Tibial artery (tissue), 4 donors: ENCODE measurements at regions not wholly inside any gene's neighbourhood (a gene's known extent, or its start where the extent isn't known, plus 50 kb on each side); places are given as distances from the start of the nearest gene placed in this dataset.

Experiments
- DNase-seq, 2 donors: peaks; one replicate each; pipeline ENCODE4 v3.0.0-alpha.2; 2019
- H3K27ac ChIP-seq, 2 donors: fragments of 200-600 bp; sonication (generic) in 1 of 2; 1 replicate in 1 of 2; 2 replicates in 1 of 2; pipeline ENCODE4 v1.5.1; 2018 to 2019; ENCODE audit warnings: mild to moderate bottlenecking in 1 of 2
- H3K27me3 ChIP-seq, 2 donors: fragments of 200-600 bp; sonication (generic) in 1 of 2; one replicate each; pipeline versions ENCODE4 v1.5.1 to v1.6.0; 2016 to 2019
- H3K36me3 ChIP-seq, 3 donors: fragments of 200-600 bp; sonication (generic) in 2 of 3; one replicate each; pipeline ENCODE4 v1.5.1; 2016 to 2019; ENCODE audit warnings: mild to moderate bottlenecking in 2 of 3
- H3K4me1 ChIP-seq, 4 donors: fragments of 200-600 bp; sonication (generic) in 2 of 4; 1 replicate in 3 of 4; 2 replicates in 1 of 4; pipeline ENCODE4 v1.5.1; 2016 to 2019
- H3K4me3 ChIP-seq, 2 donors: fragments of 200-600 bp; sonication (generic) in 1 of 2; 1 replicate in 1 of 2; 2 replicates in 1 of 2; pipeline ENCODE4 v1.5.1; 2018 to 2019; ENCODE audit warnings: mild to moderate bottlenecking in 2 of 2
- H3K9me3 ChIP-seq, 3 donors: fragments of 200-600 bp; sonication (generic) in 1 of 3; one replicate each; pipeline ENCODE4 v1.5.1; 2016 to 2019
- CTCF ChIP-seq, 2 experiments: fragments of 200-600 bp in 1 of 2; fragments of 450-650 bp in 1 of 2; IDR thresholded peaks; one replicate each; pipeline ENCODE4 v1.5.1; 2017 to 2019; ENCODE audit warnings: antibody characterized with exemption in 2 of 2, mild to moderate bottlenecking in 1 of 2, moderate library complexity in 1 of 2
- intact Hi-C: fragments of 100-400 bp; cut with DNase I; formaldehyde crosslinking; loops from one replicate; pipeline ENCODE4 v1.15.0; 2023; ENCODE audit warnings: low total_unique reads

- Histone ChIP-seq H3K4me1 (no peaks in the 10 kb centered on the region), H3K9me3 (no peaks in the 10 kb centered on the region), H3K36me3 (no peaks in the 10 kb centered on the region), H3K27me3 (no peaks in the 10 kb centered on the region), H3K27ac (no peak overlapping the region), H3K4me3 (no peak overlapping the region)
- intact Hi-C loops = no loop called here
- no peak for DNase-seq
- TF ChIP-seq CTCF (IDR thresholded peaks at IDR 0.05) = no peak
These were observed 127.0 kb upstream of the CNTN6 start for GRCh38 chr3:965826-966225.

GRCh38 chr3:966341-966740, 126.5 kb upstream of the CNTN6 start:
- intact Hi-C loops = no loop called here
- H3K27ac ChIP-seq = no peak overlapping the region
- DNase-seq = no peak
- no peaks in the 10 kb centered on the region for H3K4me1 ChIP-seq
- no peaks in the 10 kb centered on the region for H3K36me3 ChIP-seq
- TF ChIP-seq CTCF (IDR thresholded peaks at IDR 0.05) = no peak
- H3K9me3 ChIP-seq = no peaks in the 10 kb centered on the region
- H3K4me3 ChIP-seq = no peak overlapping the region
- H3K27me3 ChIP-seq = no peaks in the 10 kb centered on the region

GRCh38 chr3:973340-973739, 119.5 kb upstream of the CNTN6 start:
- Histone ChIP-seq H3K27ac (no peak overlapping the region), H3K27me3 (no peaks in the 10 kb centered on the region), H3K4me3 (no peak overlapping the region), H3K4me1 (no peaks in the 10 kb centered on the region), H3K9me3 (peaks cover 0 to 5% (median 0%) of the 10 kb centered on the region in 3 donors), H3K36me3 (no peaks in the 10 kb centered on the region)
- intact Hi-C loops = no loop called here
- no peak for TF ChIP-seq CTCF (IDR thresholded peaks at IDR 0.05)
- DNase-seq = no peak

GRCh38 chr3:976006-976405, 116.8 kb upstream of the CNTN6 start:
- DNase-seq = no peak

GRCh38 chr3:981156-981555, 111.7 kb upstream of the CNTN6 start:
- Histone ChIP-seq H3K27me3 (no peaks in the 10 kb centered on the region), H3K36me3 (no peaks in the 10 kb centered on the region)
- intact Hi-C loops = no loop called here

More at GRCh38 chr3:976006-976405, 116.8 kb upstream of the CNTN6 start:
- no peaks in the 10 kb centered on the region for H3K27me3 ChIP-seq
- no peak for TF ChIP-seq CTCF (IDR thresholded peaks at IDR 0.05)
- intact Hi-C loops = no loop called here
- no peaks in the 10 kb centered on the region for H3K4me1 ChIP-seq
- H3K27ac ChIP-seq = no peak overlapping the region
- H3K9me3 ChIP-seq = peaks cover 0 to 5% (median 0%) of the 10 kb centered on the region in 3 donors
- H3K4me3 ChIP-seq = no peak overlapping the region
- no peaks in the 10 kb centered on the region for H3K36me3 ChIP-seq

More at GRCh38 chr3:981156-981555, 111.7 kb upstream of the CNTN6 start:
- H3K4me1 ChIP-seq = no peaks in the 10 kb centered on the region
- DNase-seq = no peak
- TF ChIP-seq CTCF (IDR thresholded peaks at IDR 0.05) = no peak
- H3K27ac ChIP-seq = no peak overlapping the region
- H3K9me3 ChIP-seq = no peaks in the 10 kb centered on the region
- H3K4me3 ChIP-seq = no peak overlapping the region
